Retinal pigment epithelial cell (primary cell): ENCODE measurements at regions not wholly inside any gene's neighbourhood (a gene's known extent, or its start where the extent isn't known, plus 50 kb on each side); places are given as distances from the start of the nearest gene placed in this dataset.

Experiments used
- DNase-seq: peaks from one replicate; pipeline ENCODE4 v3.0.0-alpha.2; 2010; ENCODE audit warnings: low read depth
- H3K4me3 ChIP-seq: 2 replicates; pipeline ENCODE4 v1.5.1; 2011; ENCODE audit warnings: mild to moderate bottlenecking, low read length, control low read depth, moderate library complexity
- TF ChIP-seq, protein P1 (sequence below): conservative IDR thresholded peaks from 2 replicates; pipeline ENCODE4 v1.5.1; 2011; ENCODE audit warnings: low read depth, low read length, control low read depth, inconsistent platforms

DNA sequence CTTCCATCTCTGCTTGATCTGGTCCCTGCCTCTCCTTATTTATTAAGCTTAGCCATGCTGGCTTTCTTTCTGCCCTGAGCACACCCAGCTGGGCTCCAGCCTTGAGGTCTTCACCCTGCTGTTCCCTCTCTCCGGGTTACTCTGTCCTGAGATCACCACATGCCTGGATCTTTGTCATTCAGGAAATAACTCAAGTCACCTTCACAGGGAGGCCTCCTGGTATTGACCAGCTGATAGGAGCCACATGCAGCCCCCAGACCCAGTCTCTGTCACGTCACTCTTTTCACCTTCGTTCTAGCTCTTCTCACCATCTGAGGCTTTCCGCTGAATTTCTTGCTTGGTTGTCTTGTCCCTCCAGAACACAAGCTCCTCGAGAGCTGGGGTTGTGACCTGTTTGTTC, 114.4 kb downstream of the TSN start:
- DNase-seq = no peak
- no peak overlapping the region for H3K4me3 ChIP-seq
- TF ChIP-seq, protein P1, sequence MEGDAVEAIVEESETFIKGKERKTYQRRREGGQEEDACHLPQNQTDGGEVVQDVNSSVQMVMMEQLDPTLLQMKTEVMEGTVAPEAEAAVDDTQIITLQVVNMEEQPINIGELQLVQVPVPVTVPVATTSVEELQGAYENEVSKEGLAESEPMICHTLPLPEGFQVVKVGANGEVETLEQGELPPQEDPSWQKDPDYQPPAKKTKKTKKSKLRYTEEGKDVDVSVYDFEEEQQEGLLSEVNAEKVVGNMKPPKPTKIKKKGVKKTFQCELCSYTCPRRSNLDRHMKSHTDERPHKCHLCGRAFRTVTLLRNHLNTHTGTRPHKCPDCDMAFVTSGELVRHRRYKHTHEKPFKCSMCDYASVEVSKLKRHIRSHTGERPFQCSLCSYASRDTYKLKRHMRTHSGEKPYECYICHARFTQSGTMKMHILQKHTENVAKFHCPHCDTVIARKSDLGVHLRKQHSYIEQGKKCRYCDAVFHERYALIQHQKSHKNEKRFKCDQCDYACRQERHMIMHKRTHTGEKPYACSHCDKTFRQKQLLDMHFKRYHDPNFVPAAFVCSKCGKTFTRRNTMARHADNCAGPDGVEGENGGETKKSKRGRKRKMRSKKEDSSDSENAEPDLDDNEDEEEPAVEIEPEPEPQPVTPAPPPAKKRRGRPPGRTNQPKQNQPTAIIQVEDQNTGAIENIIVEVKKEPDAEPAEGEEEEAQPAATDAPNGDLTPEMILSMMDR = no peak

DNA sequence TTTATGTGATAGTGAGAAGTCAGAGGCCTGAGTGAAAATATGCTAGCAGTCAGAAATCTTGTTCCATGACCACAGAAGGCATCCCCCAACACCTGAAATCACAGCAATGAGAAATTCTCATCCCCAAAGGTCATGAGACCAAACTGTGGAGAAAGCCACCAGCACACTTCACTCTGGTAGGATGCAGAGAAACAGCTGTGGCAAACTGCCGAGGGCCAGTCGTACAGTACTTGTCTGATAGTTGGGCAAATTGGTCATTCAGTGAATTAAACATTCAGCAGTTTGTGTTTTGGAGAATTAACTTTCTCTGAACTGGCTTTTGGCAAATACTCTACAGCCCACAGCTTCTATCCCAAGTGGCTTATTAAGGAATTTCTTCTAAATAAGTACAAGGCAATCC, 117.2 kb downstream of the TSN start:
- no peak for DNase-seq
- TF ChIP-seq, protein P1 = no peak
- H3K4me3 ChIP-seq = no peak overlapping the region

DNA sequence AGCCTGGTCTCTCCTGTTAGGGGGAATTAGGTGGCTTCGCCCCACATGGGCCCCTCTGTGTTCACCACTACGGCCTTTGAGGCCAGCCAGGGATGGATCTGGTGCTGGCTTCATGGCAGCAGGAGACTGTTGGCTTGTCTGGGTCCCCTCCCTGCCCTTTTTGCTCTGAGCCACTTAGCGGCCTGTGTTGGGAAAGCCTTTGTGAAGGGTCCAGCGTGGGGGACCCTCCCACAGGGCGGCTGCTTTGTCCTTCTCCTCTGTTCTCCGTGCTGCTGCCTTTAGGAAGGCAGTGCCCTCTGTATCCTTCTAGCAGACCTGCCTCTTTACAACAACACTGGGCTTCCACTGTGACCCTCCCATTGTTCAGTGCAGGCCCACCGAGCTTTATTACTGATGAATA, 118.4 kb downstream of the TSN start:
- no peak overlapping the region for H3K4me3 ChIP-seq
- no peak for DNase-seq
- TF ChIP-seq, protein P1 = no peak

DNA sequence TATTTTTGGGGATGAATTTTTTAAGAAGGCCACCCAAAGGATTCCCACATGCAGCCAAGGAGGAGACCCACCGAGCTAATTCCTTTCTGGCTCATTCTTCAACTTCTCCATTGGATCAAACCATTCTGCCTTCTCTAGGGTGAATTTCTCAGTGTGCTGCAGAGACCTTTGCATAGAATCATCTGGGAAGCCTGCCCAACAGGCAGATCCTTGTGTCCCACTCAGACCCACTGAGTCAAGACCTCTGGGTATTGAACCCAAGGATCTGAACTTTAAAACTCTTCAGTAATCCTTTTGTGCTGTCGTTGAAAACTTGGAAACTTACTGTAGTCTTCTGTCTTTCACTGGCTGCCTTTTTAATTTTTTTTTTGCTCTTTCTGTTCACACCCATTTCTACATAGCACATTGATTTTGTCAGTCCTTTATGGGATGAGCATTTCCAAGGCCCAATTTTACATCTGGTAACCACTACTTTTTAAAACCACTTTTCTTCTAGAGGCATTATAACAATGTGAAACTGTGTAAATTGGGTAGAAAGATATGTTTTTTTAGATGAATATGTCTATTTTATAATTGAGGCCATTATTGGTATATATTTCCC, 120.2 kb downstream of the TSN start:
- H3K4me3 ChIP-seq = no peak overlapping the region
- TF ChIP-seq, protein P1 = no peak
- DNase-seq = no peak

DNA sequence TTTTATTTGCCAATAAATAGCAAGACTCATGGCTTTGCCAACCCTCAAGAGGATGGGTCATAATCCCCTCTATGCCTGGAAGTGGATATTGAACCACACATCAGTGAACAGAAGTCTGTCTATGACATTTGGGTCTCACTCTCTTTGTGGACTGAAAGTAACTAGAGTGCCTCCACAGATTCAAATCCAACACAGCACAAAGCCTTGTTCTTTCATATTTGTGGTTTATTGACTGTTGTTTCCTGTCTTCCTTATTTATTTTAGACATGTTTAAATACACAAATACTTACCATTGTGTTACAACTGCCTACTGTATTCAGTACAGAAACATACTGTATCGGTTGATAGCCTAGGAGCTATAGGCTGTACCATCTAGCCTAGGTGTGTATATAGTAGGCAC, 121.9 kb downstream of the TSN start:
- DNase-seq = no peak
- TF ChIP-seq, protein P1 = no peak
- no peak overlapping the region for H3K4me3 ChIP-seq

DNA sequence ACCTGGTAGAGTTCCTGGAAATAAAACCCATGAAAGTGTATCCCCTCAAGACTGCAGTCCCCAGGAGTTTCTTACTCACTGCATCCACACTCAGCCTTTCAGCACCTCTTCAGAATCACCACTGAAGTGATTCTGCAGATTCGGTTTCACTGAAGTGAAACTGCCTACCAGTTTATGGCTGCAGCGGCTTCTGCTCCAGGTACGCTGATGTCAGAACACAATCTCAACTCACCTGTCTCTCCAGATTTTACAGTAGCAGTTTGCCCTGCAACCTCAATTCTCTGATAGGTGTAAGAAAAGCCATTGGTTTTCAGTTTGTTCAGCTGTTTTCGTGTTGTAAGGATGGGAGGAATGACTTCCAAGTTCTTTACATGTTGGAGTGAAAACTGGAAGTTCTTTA, 124.8 kb downstream of the TSN start:
- TF ChIP-seq, protein P1 = no peak
- no peak for DNase-seq
- H3K4me3 ChIP-seq = no peak overlapping the region

DNA sequence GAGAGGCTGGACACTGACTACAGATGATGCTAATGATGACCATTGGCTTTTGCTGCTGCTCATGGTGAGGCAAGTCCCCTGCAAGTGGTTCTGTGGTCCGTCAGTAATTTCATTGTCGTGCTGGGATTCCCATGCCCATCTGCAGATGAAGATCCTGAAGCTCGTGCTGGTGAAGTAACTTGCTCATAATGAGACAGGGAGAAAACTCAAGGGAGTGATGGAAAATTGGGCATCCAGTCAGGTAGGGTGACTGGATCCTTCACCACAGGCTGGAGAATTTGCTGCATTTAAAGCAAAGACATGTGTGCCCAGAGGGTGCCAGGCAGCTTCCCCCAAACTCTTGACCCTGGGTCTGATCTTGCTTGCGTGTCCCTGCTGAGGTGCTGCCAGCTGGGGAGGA, 125.6 kb downstream of the TSN start:
- TF ChIP-seq, protein P1 = no peak
- no peak overlapping the region for H3K4me3 ChIP-seq
- no peak for DNase-seq
